ENCODE measurements at regions not wholly inside any gene's neighbourhood (a gene's known extent, or its start where the extent isn't known, plus 50 kb on each side); places are given as distances from the start of the nearest gene placed in this dataset.

GRCh38 chr11:80873310-80873999 lies 1432.6 kb upstream of the TENM4 start:
- no peak for TF ChIP-seq CTCF (IDR thresholded peaks at IDR 0.05)
- no peak for TF ChIP-seq CBX8 (IDR thresholded peaks at IDR 0.05)
